ENCODE measurements at regions not wholly inside any gene's neighbourhood (a gene's known extent, or its start where the extent isn't known, plus 50 kb on each side); places are given as distances from the start of the nearest gene placed in this dataset.

GRCh38 chr9:79279356-79279755 lies 292.4 kb upstream of the TLE4 start:
- DNase-seq: no peak

GRCh38 chr9:79280691-79281090 lies 291.1 kb upstream of the TLE4 start:
- no peak for DNase-seq

GRCh38 chr9:79284081-79284480 lies 287.7 kb upstream of the TLE4 start:
- DNase-seq: no peak

GRCh38 chr9:79286992-79287707 lies 284.6 kb upstream of the TLE4 start:
- DNase-seq: peak; percentile 8

- peak; percentile 16 for DNase-seq
Observed at GRCh38 chr9:79287708-79288290, 284.0 kb upstream of the TLE4 start.

GRCh38 chr9:79289856-79290255 lies 281.9 kb upstream of the TLE4 start:
- DNase-seq: no peak

GRCh38 chr9:79292731-79293280 lies 279.0 kb upstream of the TLE4 start:
- DNase-seq: no peak

- no peak for DNase-seq
Observed at GRCh38 chr9:79300068-79300467, 271.7 kb upstream of the TLE4 start.

- peak; percentile 10 for DNase-seq
Observed at GRCh38 chr9:79301085-79301484, 270.7 kb upstream of the TLE4 start.

GRCh38 chr9:79301551-79302391 lies 270.0 kb upstream of the TLE4 start:
- peak; percentile 70 for DNase-seq

GRCh38 chr9:79302569-79302968 lies 269.2 kb upstream of the TLE4 start:
- DNase-seq: no peak

GRCh38 chr9:79308012-79308411 lies 263.8 kb upstream of the TLE4 start:
- no peak for DNase-seq

- DNase-seq: no peak
Observed at GRCh38 chr9:79312686-79313421, 258.9 kb upstream of the TLE4 start.

GRCh38 chr9:79325501-79325900 lies 246.3 kb upstream of the TLE4 start:
- DNase-seq: peak; percentile 38

- DNase-seq: peak; percentile 21
Observed at GRCh38 chr9:79329861-79330260, 241.9 kb upstream of the TLE4 start.

GRCh38 chr9:79334001-79334400 lies 237.8 kb upstream of the TLE4 start:
- DNase-seq: no peak

GRCh38 chr9:79334711-79335110 lies 237.1 kb upstream of the TLE4 start:
- no peak for DNase-seq

GRCh38 chr9:79335987-79336386 lies 235.8 kb upstream of the TLE4 start:
- DNase-seq: no peak

- DNase-seq: no peak
Observed at GRCh38 chr9:79341561-79341960, 230.2 kb upstream of the TLE4 start.

GRCh38 chr9:79346350-79347020 lies 225.3 kb upstream of the TLE4 start:
- peak; percentile 58 for DNase-seq

GRCh38 chr9:79352322-79352721 lies 219.4 kb upstream of the TLE4 start:
- DNase-seq: no peak

Measured in fibroblast of skin of abdomen (primary cell).